Neural crest cell (in vitro differentiated cells): ENCODE measurements at regions not wholly inside any gene's neighbourhood (a gene's known extent, or its start where the extent isn't known, plus 50 kb on each side); places are given as distances from the start of the nearest gene placed in this dataset.

Experiments used
- DNase-seq: peaks from one replicate; pipeline ENCODE4 v3.0.0; 2021; ENCODE audit warnings: low read depth, mixed read lengths, low spot score
- H3K27ac Mint-ChIP-seq: one replicate; pipeline ENCODE4 v1.8.0; 2021; ENCODE audit warnings: mild to moderate bottlenecking, mixed read lengths; ENCODE audit not compliant: unreplicated experiment
- H3K27me3 Mint-ChIP-seq: 2 replicates; pipeline ENCODE4 v1.8.0; 2021; ENCODE audit warnings: low read depth, mild to moderate bottlenecking, mixed read lengths
- H3K36me3 Mint-ChIP-seq: 2 replicates; pipeline ENCODE4 v1.8.0; 2021; ENCODE audit warnings: low read depth, mild to moderate bottlenecking, mixed read lengths
- H3K4me1 Mint-ChIP-seq: 2 replicates; pipeline ENCODE4 v1.8.0; 2021; ENCODE audit warnings: mixed read lengths
- H3K4me3 Mint-ChIP-seq: one replicate; pipeline ENCODE4 v1.8.0; 2021; ENCODE audit warnings: mild to moderate bottlenecking, mixed read lengths
- H3K9me3 Mint-ChIP-seq: 2 replicates; pipeline ENCODE4 v1.8.0; 2021; ENCODE audit warnings: mixed read lengths
- TF ChIP-seq, protein P1 (sequence below): fragments of 200-600 bp; sonication (generic); conservative IDR thresholded peaks from 2 replicates; pipeline ENCODE4 v1.5.0; 2021; ENCODE audit warnings: antibody characterized with exemption, mild to moderate bottlenecking

DNA sequence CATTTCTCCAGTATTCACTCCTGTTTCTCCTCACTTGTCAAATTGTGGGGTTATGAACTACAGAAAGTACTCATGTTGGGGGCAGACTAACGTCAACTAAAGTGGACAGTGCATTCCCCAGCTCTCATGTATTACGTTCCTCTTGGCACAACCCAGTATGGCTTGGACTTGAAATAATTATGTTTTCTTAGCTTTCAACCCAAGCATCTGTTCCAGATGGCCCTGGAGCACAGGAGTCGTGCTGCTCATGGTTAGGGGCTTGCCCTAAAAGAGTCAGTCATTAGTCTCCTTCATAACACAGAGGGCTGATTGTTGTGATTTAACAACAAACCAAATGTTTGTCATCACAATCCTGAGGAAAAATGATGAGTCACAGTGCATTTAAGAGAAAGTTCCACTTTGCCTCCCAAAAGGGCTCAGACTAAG lies 154.4 kb downstream of the RPAP3 start:
- Mint-ChIP-seq H3K36me3 (peaks cover 5% of the 10 kb centered on the region), H3K27me3 (peaks cover 40% of the 10 kb centered on the region), H3K27ac (no peak overlapping the region)

DNA sequence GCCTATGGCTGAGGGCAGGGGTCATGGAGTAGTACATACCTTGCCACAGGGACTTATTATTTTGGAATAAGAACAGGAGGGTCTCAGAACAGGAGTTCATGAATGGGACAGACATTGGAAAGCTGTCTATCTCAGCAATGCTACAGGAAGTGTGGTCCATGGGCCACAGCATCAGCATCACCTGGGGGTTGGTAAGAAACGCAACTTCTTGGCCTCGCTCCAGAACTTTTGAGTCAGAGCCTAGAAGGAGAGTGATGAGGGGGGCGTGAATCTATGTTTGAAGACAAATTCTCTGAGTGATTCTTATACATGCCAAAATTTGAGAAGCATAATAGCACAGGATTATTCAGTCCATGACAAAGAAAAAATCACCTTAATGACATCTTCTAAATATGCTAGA lies 156.6 kb downstream of the RPAP3 start:
- TF ChIP-seq, protein P1, sequence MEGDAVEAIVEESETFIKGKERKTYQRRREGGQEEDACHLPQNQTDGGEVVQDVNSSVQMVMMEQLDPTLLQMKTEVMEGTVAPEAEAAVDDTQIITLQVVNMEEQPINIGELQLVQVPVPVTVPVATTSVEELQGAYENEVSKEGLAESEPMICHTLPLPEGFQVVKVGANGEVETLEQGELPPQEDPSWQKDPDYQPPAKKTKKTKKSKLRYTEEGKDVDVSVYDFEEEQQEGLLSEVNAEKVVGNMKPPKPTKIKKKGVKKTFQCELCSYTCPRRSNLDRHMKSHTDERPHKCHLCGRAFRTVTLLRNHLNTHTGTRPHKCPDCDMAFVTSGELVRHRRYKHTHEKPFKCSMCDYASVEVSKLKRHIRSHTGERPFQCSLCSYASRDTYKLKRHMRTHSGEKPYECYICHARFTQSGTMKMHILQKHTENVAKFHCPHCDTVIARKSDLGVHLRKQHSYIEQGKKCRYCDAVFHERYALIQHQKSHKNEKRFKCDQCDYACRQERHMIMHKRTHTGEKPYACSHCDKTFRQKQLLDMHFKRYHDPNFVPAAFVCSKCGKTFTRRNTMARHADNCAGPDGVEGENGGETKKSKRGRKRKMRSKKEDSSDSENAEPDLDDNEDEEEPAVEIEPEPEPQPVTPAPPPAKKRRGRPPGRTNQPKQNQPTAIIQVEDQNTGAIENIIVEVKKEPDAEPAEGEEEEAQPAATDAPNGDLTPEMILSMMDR: no peak
- H3K9me3 Mint-ChIP-seq: peaks cover 9% of the 10 kb centered on the region
- H3K4me3 Mint-ChIP-seq: no peak overlapping the region
- DNase-seq: no peak
- H3K36me3 Mint-ChIP-seq: peaks cover 3% of the 10 kb centered on the region
- H3K27me3 Mint-ChIP-seq: peaks cover 50% of the 10 kb centered on the region
- H3K27ac Mint-ChIP-seq: no peak overlapping the region
- peaks cover 8% of the 10 kb centered on the region for H3K4me1 Mint-ChIP-seq

More for the DNA sequence above, 154.4 kb downstream of the RPAP3 start:
- no peak for DNase-seq
- TF ChIP-seq, protein P1: no peak
- peaks cover 11% of the 10 kb centered on the region for H3K9me3 Mint-ChIP-seq
- peaks cover 13% of the 10 kb centered on the region for H3K4me1 Mint-ChIP-seq
- no peak overlapping the region for H3K4me3 Mint-ChIP-seq

DNA sequence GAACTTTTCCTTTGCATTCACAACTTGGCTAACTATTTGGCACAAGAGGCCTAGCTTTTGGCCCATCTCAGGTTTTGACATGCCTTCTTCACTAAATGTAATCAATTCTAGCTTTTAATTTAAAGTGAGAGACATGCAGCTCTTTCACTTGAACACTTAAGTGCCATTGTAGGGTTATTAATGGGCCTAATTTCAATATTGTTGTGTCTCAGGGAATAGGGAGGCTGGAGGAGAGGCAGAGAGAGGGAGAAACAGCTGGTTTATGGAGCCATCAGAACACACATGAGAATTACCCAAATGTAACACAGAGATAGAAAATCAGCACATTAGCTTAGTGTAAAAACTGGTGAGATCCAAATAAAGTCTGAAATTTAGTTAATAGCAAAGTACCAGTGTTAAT lies 157.4 kb downstream of the RPAP3 start:
- Mint-ChIP-seq H3K4me3 (no peak overlapping the region), H3K27ac (no peak overlapping the region), H3K9me3 (peaks cover 6% of the 10 kb centered on the region), H3K27me3 (peaks cover 52% of the 10 kb centered on the region), H3K4me1 (peaks cover 8% of the 10 kb centered on the region), H3K36me3 (no peaks in the 10 kb centered on the region)
- DNase-seq: no peak
- TF ChIP-seq, protein P1: no peak

DNA sequence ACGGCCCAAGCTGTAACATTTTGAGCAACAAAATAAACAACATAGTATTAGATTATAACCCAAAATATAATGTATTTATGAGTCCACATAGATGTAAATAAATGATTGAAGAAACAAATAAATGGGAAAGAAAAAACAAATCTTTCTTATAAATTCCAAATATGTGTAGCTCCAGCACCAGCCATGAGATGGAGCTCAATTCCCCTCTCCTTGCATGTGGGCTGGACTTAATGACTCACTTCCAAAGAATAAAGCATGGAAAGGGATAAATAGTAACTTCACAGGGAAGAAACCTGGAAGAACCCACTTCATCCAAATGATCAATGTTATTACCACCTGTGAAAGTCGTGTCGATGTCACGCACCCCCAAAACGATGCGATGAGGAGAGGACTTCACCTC lies 158.8 kb downstream of the RPAP3 start:
- H3K27ac Mint-ChIP-seq: no peak overlapping the region
- peaks cover 60% of the 10 kb centered on the region for H3K27me3 Mint-ChIP-seq
- DNase-seq: no peak
- H3K4me1 Mint-ChIP-seq: peaks cover 12% of the 10 kb centered on the region
- TF ChIP-seq, protein P1: peak; percentile 34
- no peak overlapping the region for H3K4me3 Mint-ChIP-seq
- no peaks in the 10 kb centered on the region for H3K9me3 Mint-ChIP-seq
- no peaks in the 10 kb centered on the region for H3K36me3 Mint-ChIP-seq

DNA sequence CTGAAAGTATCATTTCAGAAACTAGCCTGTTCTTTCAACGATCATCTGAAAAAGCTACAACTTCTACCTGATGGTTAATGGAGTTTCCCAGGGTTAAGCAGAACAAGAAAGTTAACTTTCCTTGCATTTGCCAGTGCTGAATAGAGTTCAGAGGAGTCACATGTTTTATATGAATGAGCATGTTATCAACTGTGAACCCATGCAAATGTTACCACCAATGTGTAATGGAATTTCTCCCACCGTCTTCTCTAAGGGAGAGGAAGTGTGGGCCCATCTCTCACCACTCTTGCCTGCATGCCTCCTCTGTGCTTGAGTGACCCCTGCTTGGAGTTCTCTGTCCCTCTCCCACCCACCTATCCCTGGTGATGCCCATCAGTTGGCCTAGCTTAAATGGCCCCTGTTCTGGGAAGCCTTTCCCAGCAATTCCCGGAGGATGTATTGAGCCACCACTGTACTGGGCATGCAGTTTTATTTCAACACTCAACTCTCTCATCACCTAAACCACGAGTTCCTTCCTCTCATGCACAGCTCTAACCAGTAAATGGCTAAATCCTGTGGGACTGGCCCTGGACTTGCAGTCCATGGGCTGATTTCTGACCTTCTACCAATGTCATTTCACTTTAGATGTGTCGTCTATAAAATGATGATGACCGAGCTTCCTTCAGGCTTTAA lies 159.8 kb downstream of the RPAP3 start:
- no peak overlapping the region for H3K27ac Mint-ChIP-seq
- H3K4me3 Mint-ChIP-seq: no peak overlapping the region
- H3K9me3 Mint-ChIP-seq: no peaks in the 10 kb centered on the region
- H3K4me1 Mint-ChIP-seq: peaks cover 5% of the 10 kb centered on the region
- DNase-seq: no peak
- peaks cover 60% of the 10 kb centered on the region for H3K27me3 Mint-ChIP-seq
- H3K36me3 Mint-ChIP-seq: no peaks in the 10 kb centered on the region
- TF ChIP-seq, protein P1: no peak
